HCT116 (cell line): ENCODE measurements at regions not wholly inside any gene's neighbourhood (a gene's known extent, or its start where the extent isn't known, plus 50 kb on each side); places are given as distances from the start of the nearest gene placed in this dataset.

Source experiments
- ATAC-seq: fragments of 200-7000 bp; cut with Tn5 transposase; 2 replicates; pipeline ENCODE4 v1.9.1; 2020; ENCODE audit warnings: mild to moderate bottlenecking, moderate library complexity
- BruUV-seq: library from RNA; stranded (reverse); fragments of 400-500 nt; replicated peaks from 2 replicates; lab custom pipeline; 2021; lab: Mats Ljungman, UMichigan
- CTCF ChIA-PET: fragments of 300-600 bp; sonication (Branson Sonifier 250); formaldehyde crosslinking; loops from one replicate; lab custom pipeline; 2021; ENCODE audit warnings: antibody characterized with exemption; lab: Charles Lee
- POLR2A ChIA-PET: fragments of 300-600, 350-600 bp; sonication (Branson Sonifier 250); formaldehyde crosslinking; loops from one replicate; lab custom pipeline; 2021; ENCODE audit warnings: antibody characterized with exemption; lab: Charles Lee
- RAD21 ChIA-PET, 2 experiments: fragments of 300-600 bp; sonication (Branson Sonifier 250); formaldehyde crosslinking; loops; one replicate each; lab custom pipeline; 2023; ENCODE audit warnings: low total read pairs in 2 of 2; ENCODE audit not compliant: uncharacterized antibody in 2 of 2, unreplicated experiment in 2 of 2, low non-redundant PET in 1 of 2; lab: Charles Lee
- DNase-seq: peaks from one replicate; pipeline ENCODE4 v3.0.0-alpha.2; 2010; ENCODE audit warnings: low read depth, low spot score
- H2AFZ ChIP-seq: fragments of 200-600 bp; shearing (Covaris generic), sonication (generic); 2 replicates; pipeline ENCODE4 v1.6.1; 2017; ENCODE audit warnings: low read depth, mixed run types, mixed read lengths, antibody characterized with exemption, low read length; ENCODE audit not compliant: poor library complexity, severe bottlenecking
- H3K27ac ChIP-seq: 2 replicates; pipeline ENCODE4 v1.5.1; 2012; ENCODE audit warnings: low read depth, low read length
- H3K27me3 ChIP-seq: fragments of 200-600 bp; sonication (generic); 2 replicates; pipeline ENCODE4 v1.6.1; 2016; ENCODE audit warnings: mixed run types, low read length, mixed read lengths; ENCODE audit not compliant: insufficient read depth
- H3K36me3 ChIP-seq, 2 experiments: fragments of 200-500 bp in 1 of 2; fragments of 200-600 bp in 1 of 2; sonication (Bioruptor generic) in 1 of 2; sonication (generic) in 1 of 2; 2 replicates each; pipeline versions ENCODE4 v1.5.1 to v1.6.1; 2014 to 2016; ENCODE audit warnings: low read length in 2 of 2, inconsistent platforms in 1 of 2, mixed read lengths in 1 of 2, mixed run types in 1 of 2; ENCODE audit not compliant: insufficient read depth in 2 of 2, control insufficient read depth in 1 of 2
- H3K4me1 ChIP-seq, 2 experiments: fragments of 200-600 bp in 1 of 2; sonication (generic) in 1 of 2; 2 replicates each; pipeline versions ENCODE4 v1.5.1 to v1.6.1; 2012 to 2017; ENCODE audit warnings: low read length in 2 of 2, inconsistent platforms in 1 of 2, mild to moderate bottlenecking in 1 of 2, mixed read lengths in 1 of 2, mixed run types in 1 of 2, moderate library complexity in 1 of 2; ENCODE audit not compliant: insufficient read depth in 2 of 2, control insufficient read depth in 1 of 2
- H3K4me2 ChIP-seq: fragments of 200-600 bp; sonication (generic); 2 replicates; pipeline ENCODE4 v1.6.1; 2017; ENCODE audit warnings: mixed run types, low read length, mixed read lengths
- H3K4me3 ChIP-seq, 2 experiments: fragments of 200-600 bp in 1 of 2; sonication (generic) in 1 of 2; replicated peaks in 1 of 2; 2 replicates each; pipeline ENCODE4 v1.5.1; 2011 to 2016; ENCODE audit warnings: low read length in 2 of 2, control low read depth in 1 of 2, low read depth in 1 of 2, mild to moderate bottlenecking in 1 of 2, mixed read lengths in 1 of 2, mixed run types in 1 of 2
- H3K79me2 ChIP-seq: fragments of 200-600 bp; sonication (generic); 2 replicates; pipeline ENCODE4 v1.6.1; 2017; ENCODE audit warnings: mild to moderate bottlenecking, mixed run types, low read length, moderate library complexity, mixed read lengths; ENCODE audit not compliant: insufficient read depth
- H3K9ac ChIP-seq: fragments of 200-600 bp; sonication (generic); 2 replicates; pipeline ENCODE4 v1.6.1; 2016; ENCODE audit warnings: low read length, mixed read lengths
- H3K9me2 ChIP-seq: fragments of 200-600 bp; sonication (generic), shearing (Covaris generic); 2 replicates; pipeline ENCODE4 v1.6.1; 2017; ENCODE audit warnings: mixed run types, mild to moderate bottlenecking, moderate library complexity; ENCODE audit not compliant: insufficient read depth
- H3K9me3 ChIP-seq, 2 experiments: fragments of 200-500 bp in 1 of 2; fragments of 200-600 bp in 1 of 2; sonication (Bioruptor generic) in 1 of 2; sonication (generic) in 1 of 2; 2 replicates each; pipeline ENCODE4 v1.6.1; 2014 to 2017; ENCODE audit warnings: low read length in 2 of 2, mixed read lengths in 2 of 2, inconsistent platforms in 1 of 2, low read depth in 1 of 2, mild to moderate bottlenecking in 1 of 2, mixed run types in 1 of 2, moderate library complexity in 1 of 2; ENCODE audit not compliant: control insufficient read depth in 1 of 2, insufficient read depth in 1 of 2
- H4K20me1 ChIP-seq: fragments of 200-600 bp; sonication (generic), shearing (Covaris generic); 2 replicates; pipeline ENCODE4 v1.6.1; 2017; ENCODE audit warnings: mixed run types, mild to moderate bottlenecking, moderate library complexity; ENCODE audit not compliant: insufficient read depth
- CTCF ChIP-seq, 3 experiments: fragments of 200-600 bp in 1 of 3; sonication (generic) in 1 of 3; IDR thresholded peaks in 2 of 3; conservative IDR thresholded peaks in 1 of 3; 2 replicates each; pipeline ENCODE4 v1.5.1; 2012 to 2017; ENCODE audit warnings: low read depth in 2 of 3, low read length in 2 of 3, antibody characterized with exemption in 1 of 3, borderline replicate concordance in 1 of 3, control low read depth in 1 of 3, mild to moderate bottlenecking in 1 of 3, mixed read lengths in 1 of 3, mixed run types in 1 of 3, moderate library complexity in 1 of 3; ENCODE audit not compliant: insufficient read depth in 1 of 3
- EGR1 ChIP-seq: IDR thresholded peaks from 2 replicates; pipeline ENCODE4 v1.6.1; 2012; ENCODE audit warnings: low read depth
- ELF1 ChIP-seq: IDR thresholded peaks from 2 replicates; pipeline ENCODE4 v1.6.1; 2012; ENCODE audit warnings: low read depth, borderline replicate concordance
- EZH2 ChIP-seq: fragments of 200-600 bp; sonication (generic); IDR thresholded peaks from 2 replicates; pipeline ENCODE4 v1.6.1; 2017; ENCODE audit warnings: antibody characterized with exemption, mixed run types
- RAD21 ChIP-seq: IDR thresholded peaks from 2 replicates; pipeline ENCODE4 v1.6.1; 2012; ENCODE audit warnings: low read depth, mild to moderate bottlenecking
- REST ChIP-seq: IDR thresholded peaks from 2 replicates; pipeline ENCODE4 v1.6.1; 2012; ENCODE audit warnings: low read depth
- SP1 ChIP-seq: IDR thresholded peaks from 2 replicates; pipeline ENCODE4 v1.6.1; 2012; ENCODE audit warnings: low read depth
- SRF ChIP-seq: IDR thresholded peaks from 2 replicates; pipeline ENCODE4 v1.6.1; 2012; ENCODE audit warnings: low read depth
- ZNF274 ChIP-seq: fragments of 200-500 bp; sonication (Bioruptor generic); IDR thresholded peaks from 2 replicates; pipeline ENCODE4 v1.6.1; 2014; ENCODE audit warnings: mild to moderate bottlenecking, low read depth, low read length, inconsistent platforms
- intact Hi-C: fragments of 100-400 bp; cut with micrococcal nuclease; formaldehyde crosslinking; loops from 2 replicates; pipeline ENCODE4 v1.10.0; 2022

GRCh38 chr7:153398370-153398769 lies 638.8 kb downstream of the ACTR3B start:
- no peaks in the 10 kb centered on the region for H3K36me3 ChIP-seq
- no peak overlapping the region for H2AFZ ChIP-seq
- H3K27me3 ChIP-seq: no peaks in the 10 kb centered on the region
- ChIA-PET POLR2A (no interaction called here), RAD21 (no interaction called here), CTCF (no interaction called here)
- no TSS peak for BruUV-seq
- no peak for ATAC-seq
- intact Hi-C loops: no loop called here
- no peak overlapping the region for H3K27ac ChIP-seq
- H3K4me1 ChIP-seq: no peaks in the 10 kb centered on the region
- no peak overlapping the region for H3K9ac ChIP-seq
- DNase-seq: no peak
- TF ChIP-seq SP1 (no peak), ZNF274 (no peak), CTCF (IDR thresholded peaks at IDR 0.05 in 2 of 3, conservative IDR thresholded peaks at IDR 0.05 in 1 of 3; ENCODE audit: borderline replicate concordance in 1 of 3, insufficient read depth in 1 of 3, low read depth in 2 of 3, low read length in 2 of 3) (no peak), EZH2 (no peak), REST (no peak), SRF (no peak), RAD21 (no peak), EGR1 (no peak), ELF1 (no peak)
- H3K79me2 ChIP-seq: no peaks in the 10 kb centered on the region
- H4K20me1 ChIP-seq: no peaks in the 10 kb centered on the region
- no peak overlapping the region for H3K4me2 ChIP-seq
- H3K9me3 ChIP-seq: peaks cover 0 to 5% of the 10 kb centered on the region in 2 experiments; a peak in 2 of 4 replicates
- no peak overlapping the region for H3K4me3 ChIP-seq
- H3K9me2 ChIP-seq: no peaks in the 10 kb centered on the region
